Stimulated activated CD8-positive, alpha-beta memory T cell treated with anti-CD3 and anti-CD28 coated beads, Interleukin-4, amount 100 ng/mL, for 24 hours (primary cell): ENCODE measurements at regions not wholly inside any gene's neighbourhood (a gene's known extent, or its start where the extent isn't known, plus 50 kb on each side); places are given as distances from the start of the nearest gene placed in this dataset.
A peak's percentile ranks its signal among the peaks of the same experiment; 100 is the strongest.
"Not testable (repeated sequence)": the region's sequence is repeated elsewhere in the genome, so short reads cannot be mapped to it uniquely, and the experiment has no call there.

ENCODE experiments used
- DNase-seq: peaks from one replicate; pipeline ENCODE4 v3.0.0-alpha.2; 2020; ENCODE audit warnings: low read depth

GRCh38 chr6:814378-815347 is 121.7 kb upstream of the EXOC2 start:
- no peak for DNase-seq

- no peak for DNase-seq
These were observed 118.9 kb upstream of the EXOC2 start for GRCh38 chr6:811831-812230.

GRCh38 chr6:811191-811590 is 118.3 kb upstream of the EXOC2 start:
- no peak for DNase-seq

GRCh38 chr6:804771-805170 is 111.8 kb upstream of the EXOC2 start:
- DNase-seq = no peak

GRCh38 chr6:804317-804716 is 111.4 kb upstream of the EXOC2 start:
- DNase-seq = no peak

GRCh38 chr6:803191-803977 is 110.4 kb upstream of the EXOC2 start:
- no peak for DNase-seq

GRCh38 chr6:802701-803100 is 109.8 kb upstream of the EXOC2 start:
- DNase-seq = no peak

GRCh38 chr6:802223-802622 is 109.3 kb upstream of the EXOC2 start:
- DNase-seq = not testable (repeated sequence)

- DNase-seq = no peak
These were observed 106.8 kb upstream of the EXOC2 start for GRCh38 chr6:799769-800168.

- no peak for DNase-seq
These were observed 104.6 kb upstream of the EXOC2 start for GRCh38 chr6:797479-798077.

GRCh38 chr6:795046-795685 is 102.2 kb upstream of the EXOC2 start:
- no peak for DNase-seq

GRCh38 chr6:793261-793660 is 100.3 kb upstream of the EXOC2 start:
- no peak for DNase-seq

- DNase-seq = no peak
These were observed 99.7 kb upstream of the EXOC2 start for GRCh38 chr6:792662-793061.

GRCh38 chr6:788058-788457 is 95.1 kb upstream of the EXOC2 start:
- peak; percentile 16 for DNase-seq

- DNase-seq = no peak
These were observed 94.2 kb upstream of the EXOC2 start for GRCh38 chr6:786946-787763.

GRCh38 chr6:783966-784735 is 91.2 kb upstream of the EXOC2 start:
- DNase-seq = no peak

- DNase-seq = no peak
These were observed 89.2 kb upstream of the EXOC2 start for GRCh38 chr6:782141-782540.

- DNase-seq = no peak
These were observed 88.5 kb upstream of the EXOC2 start for GRCh38 chr6:781350-781961.

- no peak for DNase-seq
These were observed 87.8 kb upstream of the EXOC2 start for GRCh38 chr6:780706-781105.

- no peak for DNase-seq
These were observed 84.0 kb upstream of the EXOC2 start for GRCh38 chr6:776951-777350.
